Tibial nerve (tissue), 4 donors: ENCODE measurements at regions not wholly inside any gene's neighbourhood (a gene's known extent, or its start where the extent isn't known, plus 50 kb on each side); places are given as distances from the start of the nearest gene placed in this dataset.

Experiments used
- CTCF ChIP-seq, 5 experiments: fragments of 200-600 bp in 3 of 5; fragments of 450-650 bp in 2 of 5; sonication (generic) in 3 of 5; IDR thresholded peaks; one replicate each; pipeline ENCODE4 v1.5.1; 2016 to 2019; ENCODE audit warnings: antibody characterized with exemption in 5 of 5, mild to moderate bottlenecking in 3 of 5, moderate library complexity in 2 of 5
- EP300 ChIP-seq, 2 donors: sonication (generic); formaldehyde crosslinking; IDR thresholded peaks; one replicate each; pipeline ENCODE4 v1.6.1; 2017; ENCODE audit warnings: antibody characterized with exemption in 2 of 2, mild to moderate bottlenecking in 1 of 2
- POLR2A ChIP-seq, 2 donors: fragments of 450-650 bp; IDR thresholded peaks; one replicate each; pipeline ENCODE4 v1.6.1; 2017; ENCODE audit warnings: antibody characterized with exemption in 2 of 2, mild to moderate bottlenecking in 2 of 2, moderate library complexity in 2 of 2

GRCh38 chr13:105513448-105513847, 1022.0 kb downstream of the EFNB2 start:
- TF ChIP-seq CTCF (IDR thresholded peaks at IDR 0.05) (no peak), POLR2A (IDR thresholded peaks at IDR 0.05) (no peak), EP300 (IDR thresholded peaks at IDR 0.05) (no peak)
